Peyer's patch (tissue), 4 donors: ENCODE measurements at regions not wholly inside any gene's neighbourhood (a gene's known extent, or its start where the extent isn't known, plus 50 kb on each side); places are given as distances from the start of the nearest gene placed in this dataset.

ENCODE experiments used
- DNase-seq, 3 donors: peaks; one replicate each; pipeline ENCODE4 v3.0.0-alpha.2; 2017 to 2019
- H3K27ac ChIP-seq, 4 donors: fragments of 200-600 bp; sonication (generic); one replicate each; pipeline ENCODE4 v1.5.1; 2016 to 2019
- H3K27me3 ChIP-seq, 2 donors: fragments of 200-600 bp; sonication (generic); one replicate each; pipeline ENCODE4 v1.5.1; 2019
- H3K36me3 ChIP-seq, 3 donors: fragments of 200-600 bp; sonication (generic); one replicate each; pipeline ENCODE4 v1.5.1; 2016 to 2019
- H3K4me1 ChIP-seq, 4 donors: fragments of 200-600 bp; sonication (generic); one replicate each; pipeline ENCODE4 v1.5.1; 2016 to 2019
- H3K4me3 ChIP-seq, 4 donors: fragments of 200-600 bp; sonication (generic); 1 replicate in 3 of 4; 2 replicates in 1 of 4; pipeline ENCODE4 v1.5.1; 2016 to 2019; ENCODE audit warnings: mild to moderate bottlenecking in 1 of 4
- H3K9me3 ChIP-seq, 4 donors: fragments of 200-600 bp; sonication (generic); one replicate each; pipeline ENCODE4 v1.5.1; 2016 to 2019; ENCODE audit warnings: mild to moderate bottlenecking in 1 of 4
- CTCF ChIP-seq, 6 experiments: fragments of 450-650 bp in 4 of 6; fragments of 200-600 bp in 2 of 6; sonication (generic) in 1 of 6; IDR thresholded peaks; one replicate each; pipeline ENCODE4 v1.5.1; 2017 to 2019; ENCODE audit warnings: antibody characterized with exemption in 6 of 6, mild to moderate bottlenecking in 3 of 6, moderate library complexity in 1 of 6
- POLR2A ChIP-seq, 2 donors: fragments of 450-650 bp; IDR thresholded peaks; one replicate each; pipeline ENCODE4 v1.5.1; 2017; ENCODE audit warnings: antibody characterized with exemption in 2 of 2, mild to moderate bottlenecking in 2 of 2, moderate library complexity in 2 of 2

GRCh38 chr10:27391325-27391724 lies 112.8 kb upstream of the RAB18 start:
- H3K27ac ChIP-seq = no peak overlapping the region
- TF ChIP-seq POLR2A (IDR thresholded peaks at IDR 0.05) = no peak
- no peak for TF ChIP-seq CTCF (IDR thresholded peaks at IDR 0.05)
- no peaks in the 10 kb centered on the region for H3K36me3 ChIP-seq
- H3K4me1 ChIP-seq = no peaks in the 10 kb centered on the region
- H3K4me3 ChIP-seq = no peak overlapping the region
- no peaks in the 10 kb centered on the region for H3K27me3 ChIP-seq
- no peaks in the 10 kb centered on the region for H3K9me3 ChIP-seq
- no peak for DNase-seq

GRCh38 chr10:27390681-27391080 lies 113.4 kb upstream of the RAB18 start:
- no peaks in the 10 kb centered on the region for H3K36me3 ChIP-seq
- no peak for DNase-seq
- H3K4me3 ChIP-seq = no peak overlapping the region
- no peak for TF ChIP-seq POLR2A (IDR thresholded peaks at IDR 0.05)
- no peak for TF ChIP-seq CTCF (IDR thresholded peaks at IDR 0.05)
- H3K27ac ChIP-seq = no peak overlapping the region
- H3K9me3 ChIP-seq = no peaks in the 10 kb centered on the region
- no peaks in the 10 kb centered on the region for H3K4me1 ChIP-seq
- H3K27me3 ChIP-seq = no peaks in the 10 kb centered on the region

- no peak for TF ChIP-seq POLR2A (IDR thresholded peaks at IDR 0.05)
- no peak for TF ChIP-seq CTCF (IDR thresholded peaks at IDR 0.05)
These were observed 115.2 kb upstream of the RAB18 start for GRCh38 chr10:27388761-27389399.

GRCh38 chr10:27383595-27384542 lies 120.2 kb upstream of the RAB18 start:
- Histone ChIP-seq H3K27ac (no peak overlapping the region), H3K27me3 (no peaks in the 10 kb centered on the region), H3K9me3 (no peaks in the 10 kb centered on the region), H3K36me3 (no peaks in the 10 kb centered on the region), H3K4me3 (no peak overlapping the region), H3K4me1 (no peaks in the 10 kb centered on the region)
- DNase-seq = no peak
- TF ChIP-seq CTCF (IDR thresholded peaks at IDR 0.05) (no peak), POLR2A (IDR thresholded peaks at IDR 0.05) (no peak)

More at GRCh38 chr10:27388761-27389399, 115.2 kb upstream of the RAB18 start:
- no peak for DNase-seq
- H3K27me3 ChIP-seq = no peaks in the 10 kb centered on the region
- no peaks in the 10 kb centered on the region for H3K9me3 ChIP-seq
- H3K27ac ChIP-seq = no peak overlapping the region
- H3K36me3 ChIP-seq = no peaks in the 10 kb centered on the region
- no peak overlapping the region for H3K4me3 ChIP-seq
- H3K4me1 ChIP-seq = no peaks in the 10 kb centered on the region

GRCh38 chr10:27382176-27382575 lies 121.9 kb upstream of the RAB18 start:
- Histone ChIP-seq H3K4me3 (no peak overlapping the region), H3K9me3 (no peaks in the 10 kb centered on the region), H3K27ac (no peak overlapping the region), H3K27me3 (no peaks in the 10 kb centered on the region), H3K4me1 (no peaks in the 10 kb centered on the region), H3K36me3 (no peaks in the 10 kb centered on the region)
- TF ChIP-seq POLR2A (IDR thresholded peaks at IDR 0.05) (no peak), CTCF (IDR thresholded peaks at IDR 0.05) (no peak)
- no peak for DNase-seq
